Neural cell (in vitro differentiated cells): ENCODE measurements at regions not wholly inside any gene's neighbourhood (a gene's known extent, or its start where the extent isn't known, plus 50 kb on each side); places are given as distances from the start of the nearest gene placed in this dataset.

Source experiments
- EZH2 ChIP-seq: fragments of 200-600, 300-800 bp; shearing (Covaris generic), sonication (generic); IDR thresholded peaks from 2 replicates; pipeline ENCODE4 v1.6.1; 2014; ENCODE audit warnings: antibody characterized with exemption, low read length, borderline replicate concordance, mild to moderate bottlenecking; ENCODE audit not compliant: insufficient read depth, poor library complexity, severe bottlenecking
- MXI1 ChIP-seq: fragments of 450-650 bp; conservative IDR thresholded peaks from 2 replicates; pipeline ENCODE4 v1.6.1; 2014; ENCODE audit warnings: antibody characterized with exemption, mild to moderate bottlenecking; ENCODE audit not compliant: poor library complexity, severe bottlenecking
- POLR2AphosphoS5 ChIP-seq: IDR thresholded peaks from 2 replicates; pipeline ENCODE4 v1.6.1; 2012
- SMC3 ChIP-seq: fragments of 450-650 bp; conservative IDR thresholded peaks from 2 replicates; pipeline ENCODE4 v1.6.1; 2014; ENCODE audit warnings: antibody characterized with exemption, mild to moderate bottlenecking, moderate library complexity; ENCODE audit not compliant: poor library complexity
- TAF1 ChIP-seq: IDR thresholded peaks from 2 replicates; pipeline ENCODE4 v1.6.1; 2012; ENCODE audit warnings: low read depth
- TF ChIP-seq, protein P1 (sequence below): fragments of 450-650 bp; IDR thresholded peaks from 2 replicates; pipeline ENCODE4 v1.5.1; 2014; ENCODE audit warnings: antibody characterized with exemption, mild to moderate bottlenecking, moderate library complexity; ENCODE audit not compliant: poor library complexity, severe bottlenecking
- TF ChIP-seq, protein P2 (sequence below): IDR thresholded peaks from 2 replicates; pipeline ENCODE4 v1.6.1; 2012; ENCODE audit warnings: borderline replicate concordance

DNA sequence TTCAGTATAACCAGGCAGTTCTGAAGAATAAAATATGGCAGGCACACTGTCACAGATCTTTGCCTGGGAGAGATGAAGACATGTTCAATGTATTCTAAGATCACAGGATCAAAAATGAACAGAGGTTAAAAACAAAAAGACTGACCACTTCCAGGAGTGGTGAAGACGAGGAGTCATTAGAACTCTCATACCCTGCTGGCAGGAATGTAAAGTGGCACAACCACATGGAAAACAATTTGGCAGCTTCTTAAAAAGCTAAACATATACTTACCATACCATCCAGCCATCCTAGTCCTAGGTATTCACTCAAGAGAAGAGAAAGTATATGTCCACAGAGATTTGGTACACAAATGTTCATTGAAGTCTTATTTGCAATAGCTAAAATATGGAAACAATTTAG is 406.3 kb downstream of the NPIPA8 start:
- TF ChIP-seq, protein P1, sequence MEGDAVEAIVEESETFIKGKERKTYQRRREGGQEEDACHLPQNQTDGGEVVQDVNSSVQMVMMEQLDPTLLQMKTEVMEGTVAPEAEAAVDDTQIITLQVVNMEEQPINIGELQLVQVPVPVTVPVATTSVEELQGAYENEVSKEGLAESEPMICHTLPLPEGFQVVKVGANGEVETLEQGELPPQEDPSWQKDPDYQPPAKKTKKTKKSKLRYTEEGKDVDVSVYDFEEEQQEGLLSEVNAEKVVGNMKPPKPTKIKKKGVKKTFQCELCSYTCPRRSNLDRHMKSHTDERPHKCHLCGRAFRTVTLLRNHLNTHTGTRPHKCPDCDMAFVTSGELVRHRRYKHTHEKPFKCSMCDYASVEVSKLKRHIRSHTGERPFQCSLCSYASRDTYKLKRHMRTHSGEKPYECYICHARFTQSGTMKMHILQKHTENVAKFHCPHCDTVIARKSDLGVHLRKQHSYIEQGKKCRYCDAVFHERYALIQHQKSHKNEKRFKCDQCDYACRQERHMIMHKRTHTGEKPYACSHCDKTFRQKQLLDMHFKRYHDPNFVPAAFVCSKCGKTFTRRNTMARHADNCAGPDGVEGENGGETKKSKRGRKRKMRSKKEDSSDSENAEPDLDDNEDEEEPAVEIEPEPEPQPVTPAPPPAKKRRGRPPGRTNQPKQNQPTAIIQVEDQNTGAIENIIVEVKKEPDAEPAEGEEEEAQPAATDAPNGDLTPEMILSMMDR = no peak
- TF ChIP-seq TAF1 (no peak), SMC3 (no peak), EZH2 (no peak), POLR2AphosphoS5 (no peak), MXI1 (no peak)
- TF ChIP-seq, protein P2, sequence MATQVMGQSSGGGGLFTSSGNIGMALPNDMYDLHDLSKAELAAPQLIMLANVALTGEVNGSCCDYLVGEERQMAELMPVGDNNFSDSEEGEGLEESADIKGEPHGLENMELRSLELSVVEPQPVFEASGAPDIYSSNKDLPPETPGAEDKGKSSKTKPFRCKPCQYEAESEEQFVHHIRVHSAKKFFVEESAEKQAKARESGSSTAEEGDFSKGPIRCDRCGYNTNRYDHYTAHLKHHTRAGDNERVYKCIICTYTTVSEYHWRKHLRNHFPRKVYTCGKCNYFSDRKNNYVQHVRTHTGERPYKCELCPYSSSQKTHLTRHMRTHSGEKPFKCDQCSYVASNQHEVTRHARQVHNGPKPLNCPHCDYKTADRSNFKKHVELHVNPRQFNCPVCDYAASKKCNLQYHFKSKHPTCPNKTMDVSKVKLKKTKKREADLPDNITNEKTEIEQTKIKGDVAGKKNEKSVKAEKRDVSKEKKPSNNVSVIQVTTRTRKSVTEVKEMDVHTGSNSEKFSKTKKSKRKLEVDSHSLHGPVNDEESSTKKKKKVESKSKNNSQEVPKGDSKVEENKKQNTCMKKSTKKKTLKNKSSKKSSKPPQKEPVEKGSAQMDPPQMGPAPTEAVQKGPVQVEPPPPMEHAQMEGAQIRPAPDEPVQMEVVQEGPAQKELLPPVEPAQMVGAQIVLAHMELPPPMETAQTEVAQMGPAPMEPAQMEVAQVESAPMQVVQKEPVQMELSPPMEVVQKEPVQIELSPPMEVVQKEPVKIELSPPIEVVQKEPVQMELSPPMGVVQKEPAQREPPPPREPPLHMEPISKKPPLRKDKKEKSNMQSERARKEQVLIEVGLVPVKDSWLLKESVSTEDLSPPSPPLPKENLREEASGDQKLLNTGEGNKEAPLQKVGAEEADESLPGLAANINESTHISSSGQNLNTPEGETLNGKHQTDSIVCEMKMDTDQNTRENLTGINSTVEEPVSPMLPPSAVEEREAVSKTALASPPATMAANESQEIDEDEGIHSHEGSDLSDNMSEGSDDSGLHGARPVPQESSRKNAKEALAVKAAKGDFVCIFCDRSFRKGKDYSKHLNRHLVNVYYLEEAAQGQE = no peak
